ENCODE measurements at regions not wholly inside any gene's neighbourhood (a gene's known extent, or its start where the extent isn't known, plus 50 kb on each side); places are given as distances from the start of the nearest gene placed in this dataset.
"Not testable (repeated sequence)": the region's sequence is repeated elsewhere in the genome, so short reads cannot be mapped to it uniquely, and the experiment has no call there.

GRCh38 chr4:3904264-3904955, 138.2 kb downstream of the ADRA2C start:
- not testable (repeated sequence) for TF ChIP-seq POLR2A, CTCF (IDR thresholded peaks at IDR 0.05)
